SK-N-SH (cell line): ENCODE measurements at regions not wholly inside any gene's neighbourhood (a gene's known extent, or its start where the extent isn't known, plus 50 kb on each side); places are given as distances from the start of the nearest gene placed in this dataset.

ENCODE experiments used
- CTCF ChIA-PET: fragments of 300-600, 350-600 bp; formaldehyde crosslinking; extraction: SDS; loops from one replicate; lab custom pipeline; 2021; lab: Yijun Ruan, JAX
- POLR2A ChIA-PET: fragments of 350-600 bp; sonication (Branson Sonifier 250); formaldehyde crosslinking; extraction: SDS; loops from one replicate; lab custom pipeline; 2020; ENCODE audit warnings: antibody characterized with exemption, inconsistent platforms; lab: Yijun Ruan, JAX
- DNase-seq: peaks from one replicate; pipeline ENCODE4 v3.0.0; 2012
- H2AFZ ChIP-seq: fragments of 200-600 bp; sonication (generic); 2 replicates; pipeline ENCODE4 v1.8.1; 2016; ENCODE audit warnings: antibody characterized with exemption, mild to moderate bottlenecking, low read depth
- H3F3A ChIP-seq: fragments of 200-600 bp; sonication (generic); replicated peaks from 2 replicates; pipeline ENCODE3; 2016; ENCODE audit warnings: antibody characterized with exemption, mild to moderate bottlenecking; ENCODE audit not compliant: insufficient read depth
- H3K27ac ChIP-seq, 2 experiments: fragments of 200-500 bp in 1 of 2; fragments of 200-600 bp in 1 of 2; sonication (Bioruptor generic) in 1 of 2; sonication (generic), shearing (Covaris generic) in 1 of 2; 2 replicates each; pipeline versions ENCODE4 v1.5.1 to v1.6.1; 2014 to 2016; ENCODE audit warnings: low read depth in 2 of 2, inconsistent platforms in 1 of 2, low read length in 1 of 2, mild to moderate bottlenecking in 1 of 2, mixed read lengths in 1 of 2
- H3K27me3 ChIP-seq: fragments of 200-600 bp; sonication (generic), shearing (Covaris generic); 2 replicates; pipeline ENCODE4 v1.6.1; 2016; ENCODE audit warnings: mixed run types; ENCODE audit not compliant: insufficient read depth
- H3K36me3 ChIP-seq, 2 experiments: fragments of 200-500 bp in 1 of 2; fragments of 200-600 bp in 1 of 2; sonication (Bioruptor generic) in 1 of 2; sonication (generic) in 1 of 2; replicated peaks in 1 of 2; 2 replicates each; pipeline versions ENCODE3 to v1.5.1; 2014 to 2016; ENCODE audit warnings: low read length in 1 of 2, mild to moderate bottlenecking in 1 of 2; ENCODE audit not compliant: insufficient read depth in 2 of 2, control insufficient read depth in 1 of 2
- H3K4me1 ChIP-seq, 2 experiments: fragments of 200-500 bp in 1 of 2; fragments of 200-600 bp in 1 of 2; sonication (Bioruptor generic) in 1 of 2; sonication (generic), shearing (Covaris generic) in 1 of 2; 2 replicates each; pipeline versions ENCODE4 v1.5.1 to v1.6.1; 2014 to 2016; ENCODE audit warnings: low read depth in 1 of 2, low read length in 1 of 2, mixed run types in 1 of 2; ENCODE audit not compliant: insufficient read depth in 2 of 2, control insufficient read depth in 1 of 2
- H3K4me2 ChIP-seq: fragments of 200-600 bp; sonication (generic), shearing (Covaris generic); 2 replicates; pipeline ENCODE4 v1.6.1; 2017; ENCODE audit warnings: mixed run types
- H3K4me3 ChIP-seq, 2 experiments: fragments of 200-500 bp in 1 of 2; fragments of 200-600 bp in 1 of 2; sonication (Bioruptor generic) in 1 of 2; sonication (generic), shearing (Covaris generic) in 1 of 2; 2 replicates each; pipeline versions ENCODE4 v1.5.1 to v1.8.1; 2014 to 2016; ENCODE audit warnings: low read depth in 2 of 2, inconsistent platforms in 1 of 2, low read length in 1 of 2, mild to moderate bottlenecking in 1 of 2, mixed read lengths in 1 of 2, moderate library complexity in 1 of 2
- H3K79me2 ChIP-seq: fragments of 200-600 bp; sonication (generic); 2 replicates; pipeline ENCODE4 v1.8.1; 2017; ENCODE audit warnings: mild to moderate bottlenecking; ENCODE audit not compliant: insufficient read depth
- H3K9ac ChIP-seq: fragments of 200-600 bp; sonication (generic); 2 replicates; pipeline ENCODE4 v1.6.1; 2017; ENCODE audit warnings: mixed run types
- H3K9me2 ChIP-seq: fragments of 200-600 bp; sonication (generic); 2 replicates; pipeline ENCODE4 v1.6.1; 2017; ENCODE audit warnings: mixed run types
- H3K9me3 ChIP-seq: fragments of 200-600 bp; sonication (generic); 2 replicates; pipeline ENCODE4 v1.6.1; 2017; ENCODE audit warnings: mixed run types, mild to moderate bottlenecking, moderate library complexity
- H4K20me1 ChIP-seq: fragments of 200-600 bp; sonication (generic); 2 replicates; pipeline ENCODE4 v1.6.1; 2017; ENCODE audit warnings: mild to moderate bottlenecking, mixed run types; ENCODE audit not compliant: insufficient read depth
- ELF1 ChIP-seq: IDR thresholded peaks from 2 replicates; pipeline ENCODE4 v1.4.0; 2012
- EZH2phosphoT487 ChIP-seq: fragments of 200-600 bp; sonication (generic); IDR thresholded peaks from 2 replicates; pipeline ENCODE4 v1.6.1; 2017; ENCODE audit warnings: low read depth, mixed run types, mild to moderate bottlenecking, antibody characterized with exemption, moderate library complexity, borderline replicate concordance
- FOXJ3 ChIP-seq: sonication (generic); formaldehyde crosslinking; IDR thresholded peaks from 2 replicates; pipeline ENCODE4 v1.5.1; 2020; ENCODE audit warnings: mild to moderate bottlenecking, missing genetic modification reagents
- GATA2 ChIP-seq: sonication (generic); formaldehyde crosslinking; IDR thresholded peaks from 2 replicates; pipeline ENCODE4 v1.5.0; 2020; ENCODE audit warnings: mild to moderate bottlenecking, missing genetic modification reagents
- JUND ChIP-seq: IDR thresholded peaks from 2 replicates; pipeline ENCODE4 v1.4.0; 2012
- MEF2A ChIP-seq: IDR thresholded peaks from 2 replicates; pipeline ENCODE4 v1.4.0; 2012; ENCODE audit warnings: low read depth, borderline replicate concordance
- NFIC ChIP-seq: IDR thresholded peaks from 2 replicates; pipeline ENCODE4 v1.4.0; 2012; ENCODE audit warnings: borderline replicate concordance
- RXRA ChIP-seq: IDR thresholded peaks from 2 replicates; pipeline ENCODE4 v1.4.0; 2012; ENCODE audit warnings: low read depth, mild to moderate bottlenecking, borderline replicate concordance
- TCF12 ChIP-seq: IDR thresholded peaks from 2 replicates; pipeline ENCODE4 v1.4.0; 2012
- TEAD4 ChIP-seq: IDR thresholded peaks from 2 replicates; pipeline ENCODE4 v1.4.0; 2012; ENCODE audit warnings: mild to moderate bottlenecking, borderline replicate concordance; ENCODE audit not compliant: insufficient read depth
- WGBS: methylation state at CpG from one replicate; pipeline ENCODE4 v1.1.6; 2017; ENCODE audit warnings: low lambda C conversion rate; 5-methylcytosine and 5-hydroxymethylcytosine counted together
- TF ChIP-seq, protein P1 (sequence below): IDR thresholded peaks from 2 replicates; pipeline ENCODE4; 2012
- TF ChIP-seq, protein P2 (sequence below): fragments of 150-350 bp; IDR thresholded peaks from 2 replicates; pipeline ENCODE4 v1.6.1; 2017; ENCODE audit warnings: antibody characterized with exemption, low read length, low read depth, borderline replicate concordance
- TF ChIP-seq, protein P3 (sequence below): IDR thresholded peaks from 2 replicates; pipeline ENCODE4 v1.6.1; 2012; ENCODE audit warnings: mild to moderate bottlenecking, low read depth, low read length, moderate library complexity
- TF ChIP-seq, protein P4 (sequence below): fragments of 150-350 bp; IDR thresholded peaks from 2 replicates; pipeline ENCODE4 v1.6.1; 2016; ENCODE audit warnings: mild to moderate bottlenecking, low read depth, low read length
- TF ChIP-seq, protein P5 (sequence below): IDR thresholded peaks from 2 replicates; pipeline ENCODE4 v1.4.0; 2012; ENCODE audit warnings: low read depth, borderline replicate concordance

DNA sequence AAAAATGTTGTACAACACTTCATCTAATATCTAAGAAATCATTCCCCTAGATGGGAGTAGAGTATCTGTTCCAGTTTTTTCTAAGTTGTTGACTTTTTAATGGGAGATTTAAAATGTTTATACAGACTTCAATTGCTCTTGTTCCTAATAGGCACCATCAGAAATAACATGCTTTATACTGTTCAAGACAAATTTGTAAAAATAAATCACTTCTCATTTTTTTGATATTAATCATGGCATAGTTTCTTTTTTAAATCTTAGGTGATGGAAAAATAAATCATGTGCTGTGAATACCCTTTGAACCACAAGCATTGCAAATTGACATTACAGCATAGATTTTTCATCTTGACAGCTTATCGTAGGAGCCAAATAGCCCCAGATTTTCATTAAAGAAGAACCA is 473.5 kb upstream of the MGAT4C start:
- CTCF ChIA-PET, result no interaction called here
- Histone ChIP-seq H2AFZ (no peak overlapping the region), H3K36me3 (no peaks in the 10 kb centered on the region), H3K4me3 (no peak overlapping the region), H3K79me2 (no peaks in the 10 kb centered on the region), H3K9me3 (no peaks in the 10 kb centered on the region), H3K4me1 (peaks cover 0 to 2% of the 10 kb centered on the region in 2 experiments; a peak in 1 of 4 replicates), H3K27ac (no peak overlapping the region), H3K27me3 (no peaks in the 10 kb centered on the region), H3K9me2 (no peaks in the 10 kb centered on the region), H3K9ac (no peak overlapping the region), H3F3A (peaks cover 4% of the 10 kb centered on the region), H4K20me1 (no peaks in the 10 kb centered on the region), H3K4me2 (no peak overlapping the region)
- POLR2A ChIA-PET, result no interaction called here
- DNase-seq, result no peak
- TF ChIP-seq TCF12 (peak; percentile 42), GATA2 (CRISPR knock-in tag) (no peak), JUND (0 out of 2 replicates have a peak, but pooled peaks have one; percentile 21)
- TF ChIP-seq, protein P1, sequence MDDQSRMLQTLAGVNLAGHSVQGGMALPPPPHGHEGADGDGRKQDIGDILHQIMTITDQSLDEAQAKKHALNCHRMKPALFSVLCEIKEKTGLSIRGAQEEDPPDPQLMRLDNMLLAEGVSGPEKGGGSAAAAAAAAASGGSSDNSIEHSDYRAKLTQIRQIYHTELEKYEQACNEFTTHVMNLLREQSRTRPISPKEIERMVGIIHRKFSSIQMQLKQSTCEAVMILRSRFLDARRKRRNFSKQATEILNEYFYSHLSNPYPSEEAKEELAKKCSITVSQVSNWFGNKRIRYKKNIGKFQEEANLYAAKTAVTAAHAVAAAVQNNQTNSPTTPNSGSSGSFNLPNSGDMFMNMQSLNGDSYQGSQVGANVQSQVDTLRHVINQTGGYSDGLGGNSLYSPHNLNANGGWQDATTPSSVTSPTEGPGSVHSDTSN, result peak; percentile 58; the same call in 1 of the 2 replicates
- 85% methylated on average over 1 of the region's 1 CpG for WGBS

DNA sequence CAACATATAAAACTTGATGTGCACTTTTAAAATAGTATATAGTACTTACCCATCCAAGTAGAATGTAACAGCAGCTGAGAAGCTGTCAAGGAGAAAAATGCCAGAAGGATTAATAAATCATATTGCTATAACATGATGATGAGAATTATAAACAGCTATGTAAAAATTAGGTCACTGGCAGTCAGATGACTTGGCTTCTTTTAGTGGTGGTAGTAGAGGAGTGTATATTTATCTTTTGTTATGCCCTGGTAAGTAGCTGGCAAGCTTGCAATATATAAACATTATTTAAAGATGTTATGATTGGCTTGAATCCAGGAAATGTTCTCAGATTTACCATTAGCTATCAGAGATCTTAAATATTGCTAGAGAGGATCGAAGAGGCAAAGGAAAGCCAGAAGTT is 471.0 kb upstream of the MGAT4C start:
- no peak for DNase-seq
- peaks cover 0 to 2% of the 10 kb centered on the region in 2 experiments; a peak in 1 of 4 replicates for H3K4me1 ChIP-seq
- H3K79me2 ChIP-seq, result no peaks in the 10 kb centered on the region
- H3K36me3 ChIP-seq, result no peaks in the 10 kb centered on the region
- H3K9me3 ChIP-seq, result no peaks in the 10 kb centered on the region
- H4K20me1 ChIP-seq, result no peaks in the 10 kb centered on the region
- H3K9ac ChIP-seq, result no peak overlapping the region
- no peak overlapping the region for H3K4me2 ChIP-seq
- no peak overlapping the region for H2AFZ ChIP-seq
- peaks cover 4% of the 10 kb centered on the region for H3F3A ChIP-seq
- H3K4me3 ChIP-seq, result no peak overlapping the region
- ChIA-PET POLR2A (no interaction called here), CTCF (no interaction called here)
- WGBS, result 11% methylated on average over 1 of the region's 1 CpG
- no peaks in the 10 kb centered on the region for H3K27me3 ChIP-seq
- H3K27ac ChIP-seq, result no peak overlapping the region
- H3K9me2 ChIP-seq, result no peaks in the 10 kb centered on the region
- 0 out of 2 replicates have a peak, but pooled peaks have one; percentile 34 for TF ChIP-seq MEF2A
- TF ChIP-seq FOXJ3, result no peak
- TF ChIP-seq, protein P2, sequence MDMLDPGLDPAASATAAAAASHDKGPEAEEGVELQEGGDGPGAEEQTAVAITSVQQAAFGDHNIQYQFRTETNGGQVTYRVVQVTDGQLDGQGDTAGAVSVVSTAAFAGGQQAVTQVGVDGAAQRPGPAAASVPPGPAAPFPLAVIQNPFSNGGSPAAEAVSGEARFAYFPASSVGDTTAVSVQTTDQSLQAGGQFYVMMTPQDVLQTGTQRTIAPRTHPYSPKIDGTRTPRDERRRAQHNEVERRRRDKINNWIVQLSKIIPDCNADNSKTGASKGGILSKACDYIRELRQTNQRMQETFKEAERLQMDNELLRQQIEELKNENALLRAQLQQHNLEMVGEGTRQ, result no peak
- TF ChIP-seq, protein P3, sequence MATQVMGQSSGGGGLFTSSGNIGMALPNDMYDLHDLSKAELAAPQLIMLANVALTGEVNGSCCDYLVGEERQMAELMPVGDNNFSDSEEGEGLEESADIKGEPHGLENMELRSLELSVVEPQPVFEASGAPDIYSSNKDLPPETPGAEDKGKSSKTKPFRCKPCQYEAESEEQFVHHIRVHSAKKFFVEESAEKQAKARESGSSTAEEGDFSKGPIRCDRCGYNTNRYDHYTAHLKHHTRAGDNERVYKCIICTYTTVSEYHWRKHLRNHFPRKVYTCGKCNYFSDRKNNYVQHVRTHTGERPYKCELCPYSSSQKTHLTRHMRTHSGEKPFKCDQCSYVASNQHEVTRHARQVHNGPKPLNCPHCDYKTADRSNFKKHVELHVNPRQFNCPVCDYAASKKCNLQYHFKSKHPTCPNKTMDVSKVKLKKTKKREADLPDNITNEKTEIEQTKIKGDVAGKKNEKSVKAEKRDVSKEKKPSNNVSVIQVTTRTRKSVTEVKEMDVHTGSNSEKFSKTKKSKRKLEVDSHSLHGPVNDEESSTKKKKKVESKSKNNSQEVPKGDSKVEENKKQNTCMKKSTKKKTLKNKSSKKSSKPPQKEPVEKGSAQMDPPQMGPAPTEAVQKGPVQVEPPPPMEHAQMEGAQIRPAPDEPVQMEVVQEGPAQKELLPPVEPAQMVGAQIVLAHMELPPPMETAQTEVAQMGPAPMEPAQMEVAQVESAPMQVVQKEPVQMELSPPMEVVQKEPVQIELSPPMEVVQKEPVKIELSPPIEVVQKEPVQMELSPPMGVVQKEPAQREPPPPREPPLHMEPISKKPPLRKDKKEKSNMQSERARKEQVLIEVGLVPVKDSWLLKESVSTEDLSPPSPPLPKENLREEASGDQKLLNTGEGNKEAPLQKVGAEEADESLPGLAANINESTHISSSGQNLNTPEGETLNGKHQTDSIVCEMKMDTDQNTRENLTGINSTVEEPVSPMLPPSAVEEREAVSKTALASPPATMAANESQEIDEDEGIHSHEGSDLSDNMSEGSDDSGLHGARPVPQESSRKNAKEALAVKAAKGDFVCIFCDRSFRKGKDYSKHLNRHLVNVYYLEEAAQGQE, result no peak
- TF ChIP-seq, protein P1, result peak; percentile 87
- no peak for TF ChIP-seq ELF1
- TF ChIP-seq, protein P4, sequence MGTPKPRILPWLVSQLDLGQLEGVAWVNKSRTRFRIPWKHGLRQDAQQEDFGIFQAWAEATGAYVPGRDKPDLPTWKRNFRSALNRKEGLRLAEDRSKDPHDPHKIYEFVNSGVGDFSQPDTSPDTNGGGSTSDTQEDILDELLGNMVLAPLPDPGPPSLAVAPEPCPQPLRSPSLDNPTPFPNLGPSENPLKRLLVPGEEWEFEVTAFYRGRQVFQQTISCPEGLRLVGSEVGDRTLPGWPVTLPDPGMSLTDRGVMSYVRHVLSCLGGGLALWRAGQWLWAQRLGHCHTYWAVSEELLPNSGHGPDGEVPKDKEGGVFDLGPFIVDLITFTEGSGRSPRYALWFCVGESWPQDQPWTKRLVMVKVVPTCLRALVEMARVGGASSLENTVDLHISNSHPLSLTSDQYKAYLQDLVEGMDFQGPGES, result no peak
- peak; percentile 74 for TF ChIP-seq NFIC
- TF ChIP-seq TCF12, result peak; percentile 87
- peak; percentile 60 for TF ChIP-seq JUND
- no peak for TF ChIP-seq EZH2phosphoT487
- TF ChIP-seq, protein P5, sequence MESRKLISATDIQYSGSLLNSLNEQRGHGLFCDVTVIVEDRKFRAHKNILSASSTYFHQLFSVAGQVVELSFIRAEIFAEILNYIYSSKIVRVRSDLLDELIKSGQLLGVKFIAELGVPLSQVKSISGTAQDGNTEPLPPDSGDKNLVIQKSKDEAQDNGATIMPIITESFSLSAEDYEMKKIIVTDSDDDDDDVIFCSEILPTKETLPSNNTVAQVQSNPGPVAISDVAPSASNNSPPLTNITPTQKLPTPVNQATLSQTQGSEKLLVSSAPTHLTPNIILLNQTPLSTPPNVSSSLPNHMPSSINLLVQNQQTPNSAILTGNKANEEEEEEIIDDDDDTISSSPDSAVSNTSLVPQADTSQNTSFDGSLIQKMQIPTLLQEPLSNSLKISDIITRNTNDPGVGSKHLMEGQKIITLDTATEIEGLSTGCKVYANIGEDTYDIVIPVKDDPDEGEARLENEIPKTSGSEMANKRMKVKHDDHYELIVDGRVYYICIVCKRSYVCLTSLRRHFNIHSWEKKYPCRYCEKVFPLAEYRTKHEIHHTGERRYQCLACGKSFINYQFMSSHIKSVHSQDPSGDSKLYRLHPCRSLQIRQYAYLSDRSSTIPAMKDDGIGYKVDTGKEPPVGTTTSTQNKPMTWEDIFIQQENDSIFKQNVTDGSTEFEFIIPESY, result 0 out of 2 replicates have a peak, but pooled peaks have one; percentile 28
- TF ChIP-seq TEAD4, result no peak
- TF ChIP-seq RXRA, result 0 out of 2 replicates have a peak, but pooled peaks have one; percentile 25
